ENCODE measurements at regions not wholly inside any gene's neighbourhood (a gene's known extent, or its start where the extent isn't known, plus 50 kb on each side); places are given as distances from the start of the nearest gene placed in this dataset.

DNA sequence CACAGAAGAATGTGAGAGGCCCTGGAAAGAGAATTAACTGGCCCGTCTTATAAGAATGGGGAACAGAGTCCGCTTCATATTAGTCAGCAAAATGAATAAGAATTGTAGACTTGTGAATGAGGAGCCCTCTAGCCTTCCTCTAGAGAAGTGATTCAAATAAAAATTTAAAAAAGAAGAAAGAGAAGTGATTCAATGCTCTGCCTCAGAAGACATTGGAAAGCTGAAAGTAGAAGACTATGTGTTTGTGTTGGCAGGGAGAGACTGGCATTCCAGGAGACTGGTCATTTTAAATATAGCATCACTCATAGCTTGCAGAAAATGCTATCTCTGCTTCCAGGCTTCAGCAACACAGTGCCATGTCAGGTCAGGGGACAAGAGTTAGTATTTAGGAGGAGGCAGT lies 190.6 kb upstream of the HS3ST3A1 start:
- Histone ChIP-seq H3K14ac (ENCODE audit: insufficient read length) (no peak overlapping the region), H3K27me3 (replicated peaks in 1 of 4; ENCODE audit: control insufficient read depth in 3 of 4, extremely low read depth in 1 of 4, insufficient read depth in 3 of 4, low read length in 3 of 4) (no peaks in the 10 kb centered on the region), H3K18ac (ENCODE audit: extremely low read depth, low read length) (no peak overlapping the region), H2AK5ac (ENCODE audit: low read depth, low read length) (no peak overlapping the region), H3K4ac (replicated peaks; ENCODE audit: insufficient read length, low read depth, low read length) (no peak overlapping the region), H3K4me1 (replicated peaks in 1 of 4; ENCODE audit: control insufficient read depth in 3 of 4, insufficient read depth in 4 of 4, low read length in 3 of 4) (no peaks in the 10 kb centered on the region), H4K8ac (ENCODE audit: extremely low read depth, insufficient read depth, low read length) (no peak overlapping the region), H3K79me1 (ENCODE audit: low read depth, low read length) (no peaks in the 10 kb centered on the region), H3K4me3 (ENCODE audit: extremely low read depth in 1 of 4, insufficient read depth in 2 of 4, low read depth in 3 of 4, low read length in 4 of 4) (no peak overlapping the region), H3K36me3 (ENCODE audit: control insufficient read depth in 2 of 4, insufficient read depth in 4 of 4, low read length in 3 of 4) (no peaks in the 10 kb centered on the region), H3K27ac (ENCODE audit: low read depth, low read length) (no peak overlapping the region), H4K20me1 (replicated peaks in 1 of 2; ENCODE audit: control insufficient read depth in 1 of 2, insufficient read depth in 2 of 2, low read length in 2 of 2) (no peaks in the 10 kb centered on the region), H3K23ac (ENCODE audit: insufficient read length) (no peak overlapping the region), H2BK120ac (replicated peaks; ENCODE audit: low read depth, low read length) (no peak overlapping the region), H3K23me2 (ENCODE audit: low read depth, low read length) (no peaks in the 10 kb centered on the region), H3K9me3 (ENCODE audit: insufficient read depth in 2 of 2, low read depth in 1 of 2, low read length in 1 of 2) (peaks cover 2 to 3% of the 10 kb centered on the region in 2 experiments; a peak in 2 of 4 replicates), H2BK12ac (ENCODE audit: low read depth, low read length) (no peak overlapping the region), H3K56ac (replicated peaks; ENCODE audit: insufficient read length, low read depth, low read length) (no peak overlapping the region), H4K5ac (ENCODE audit: insufficient read length, low read depth, low read length) (no peak overlapping the region), H3K9ac (replicated peaks in 1 of 4; ENCODE audit: extremely low read depth in 1 of 4, low read depth in 3 of 4, low read length in 3 of 4) (no peak overlapping the region), H3K79me2 (ENCODE audit: control insufficient read depth in 1 of 2, insufficient read depth in 2 of 2, low read length in 2 of 2) (no peaks in the 10 kb centered on the region), H2AFZ (ENCODE audit: low read length) (no peak overlapping the region), H2BK5ac (ENCODE audit: low read depth, low read length) (no peak overlapping the region), H2BK20ac (ENCODE audit: low read length) (no peak overlapping the region), H3K4me2 (ENCODE audit: insufficient read depth in 1 of 2, low read depth in 2 of 2, low read length in 2 of 2) (no peak overlapping the region), H4K91ac (replicated peaks; ENCODE audit: insufficient read length, low read length) (no peak overlapping the region), H2BK15ac (ENCODE audit: low read length) (no peak overlapping the region)
- ChIA-PET POLR2A (ENCODE audit: partially characterized antibody) (no interaction called here), CTCF (ENCODE audit: partially characterized antibody) (interaction anchor here (0.7 kb wide), 1 partner anchor 194 kb away, joined by 3 read pairs; no protein-coding TSS in a partner anchor)
- WGBS, 2 experiments (ENCODE audit: extremely low coverage in 1 of 2, insufficient coverage in 1 of 2, insufficient read length in 1 of 2, insufficient replicate concordance in 2 of 2, low coverage in 1 of 2, low lambda C conversion rate in 2 of 2, missing lambda C conversion rate in 1 of 2): 97% methylated on average over 2 of the region's 2 CpGs; no CpG with 5 or more reads in 1 of the 2 experiments
- DNase-seq (ENCODE audit: low read depth in 1 of 2, low spot score in 2 of 2): no peak
- TF ChIP-seq POLR2AphosphoS5 (IDR thresholded peaks at IDR 0.05; ENCODE audit: low read depth, low read length): no peak
- TF ChIP-seq SUZ12 (IDR thresholded peaks at IDR 0.05; ENCODE audit: low read length): no peak
- TF ChIP-seq SP1 (IDR thresholded peaks at IDR 0.05; ENCODE audit: low read depth, low read length): no peak
- no peak for TF ChIP-seq PHF8 (conservative IDR thresholded peaks at IDR 0.05; ENCODE audit: low read depth, low read length)
- TF ChIP-seq JUN (IDR thresholded peaks at IDR 0.05; ENCODE audit: low read depth, low read length): no peak
- TF ChIP-seq SIRT6 (IDR thresholded peaks at IDR 0.05; ENCODE audit: low read length): no peak
- FAIRE-seq: no peak

Measured in H1 (cell line).